ENCODE measurements at regions not wholly inside any gene's neighbourhood (a gene's known extent, or its start where the extent isn't known, plus 50 kb on each side); places are given as distances from the start of the nearest gene placed in this dataset.
"Not testable (repeated sequence)": the region's sequence is repeated elsewhere in the genome, so short reads cannot be mapped to it uniquely, and the experiment has no call there.

DNA sequence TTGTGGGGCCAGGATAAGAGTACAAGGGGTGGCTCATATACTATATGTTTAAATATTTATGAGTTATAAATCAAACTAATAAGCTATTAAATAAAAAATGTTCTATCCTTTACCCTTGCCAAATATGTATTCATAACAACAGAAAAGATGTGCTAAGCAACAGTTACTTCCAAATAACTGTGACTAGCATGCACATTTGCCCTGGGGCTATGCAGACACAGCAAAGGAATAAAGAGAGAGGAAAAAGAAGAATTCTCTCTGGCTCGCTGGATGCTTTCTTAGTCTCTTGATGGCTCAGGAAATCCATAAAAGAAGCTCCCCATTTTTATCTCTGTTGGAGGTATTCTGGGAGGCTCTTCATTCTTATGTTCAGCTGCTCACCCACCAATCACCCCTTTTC lies 182.4 kb upstream of the ATP10B start:
- no peak for DNase-seq (ENCODE audit: low read depth)

- DNase-seq (ENCODE audit: low read depth): no peak
These were observed 178.2 kb upstream of the ATP10B start for GRCh38 chr5:161030229-161030628.

- DNase-seq (ENCODE audit: low read depth): no peak
These were observed 175.8 kb upstream of the ATP10B start for GRCh38 chr5:161027763-161028162.

- DNase-seq (ENCODE audit: low read depth): no peak
These were observed 171.5 kb upstream of the ATP10B start for GRCh38 chr5:161023551-161023950.

DNA sequence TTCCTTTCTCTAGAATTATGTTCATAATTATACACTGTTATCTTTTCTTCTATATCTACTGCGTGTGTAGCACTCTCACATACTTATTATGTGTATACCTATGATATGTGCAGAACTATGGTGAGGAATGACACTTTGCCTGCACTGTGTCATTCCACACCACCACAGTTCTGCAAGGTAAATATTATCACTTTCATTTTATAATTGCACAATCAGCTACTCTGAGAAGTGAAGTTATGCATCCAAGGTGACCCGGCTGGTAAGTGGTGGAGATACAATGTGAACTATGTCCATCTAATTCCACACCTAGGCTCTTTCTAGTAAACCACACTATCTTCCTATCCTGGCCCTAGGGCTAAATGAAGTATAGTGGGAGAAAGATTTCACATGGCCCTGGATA lies 170.1 kb upstream of the ATP10B start:
- no peak for DNase-seq (ENCODE audit: low read depth)

DNA sequence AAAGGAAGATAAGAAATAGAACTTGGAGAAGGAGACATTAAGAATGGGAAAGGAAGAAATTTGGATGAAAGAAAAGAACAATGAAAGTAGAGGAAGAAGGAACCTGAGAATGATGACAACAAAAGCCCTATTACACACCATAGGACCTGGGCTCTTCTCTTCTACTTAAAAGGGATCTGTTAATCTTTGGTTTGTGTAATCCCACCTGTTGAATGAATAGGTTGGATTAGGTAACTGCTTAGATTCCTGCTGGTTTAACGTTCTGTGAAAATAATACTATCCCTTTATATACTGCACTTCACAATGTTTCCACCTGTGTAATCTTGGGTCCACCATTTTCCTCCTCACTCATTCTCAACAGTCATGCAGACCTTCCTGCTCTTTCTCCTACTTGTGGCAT lies 157.8 kb upstream of the ATP10B start:
- DNase-seq (ENCODE audit: low read depth): no peak

DNA sequence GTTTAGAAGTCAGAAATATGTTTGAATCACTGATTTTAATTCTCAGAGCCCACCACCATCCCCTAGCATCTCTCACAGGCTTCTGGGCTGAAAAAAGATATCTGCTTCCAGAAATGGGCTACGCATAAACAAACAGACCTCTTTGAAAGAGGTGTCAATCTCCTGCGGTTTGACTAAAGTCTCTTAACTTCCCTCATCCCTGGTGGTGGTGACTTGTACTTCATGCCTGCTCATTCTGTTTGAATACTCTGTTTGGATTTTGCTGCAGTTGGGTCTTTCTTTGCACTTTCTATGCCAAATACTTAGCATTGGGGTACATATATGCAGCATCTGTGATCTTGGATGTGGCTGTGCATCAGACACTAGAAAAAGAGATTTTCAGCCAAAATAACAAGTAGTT lies 157.2 kb upstream of the ATP10B start:
- DNase-seq (ENCODE audit: low read depth): no peak

DNA sequence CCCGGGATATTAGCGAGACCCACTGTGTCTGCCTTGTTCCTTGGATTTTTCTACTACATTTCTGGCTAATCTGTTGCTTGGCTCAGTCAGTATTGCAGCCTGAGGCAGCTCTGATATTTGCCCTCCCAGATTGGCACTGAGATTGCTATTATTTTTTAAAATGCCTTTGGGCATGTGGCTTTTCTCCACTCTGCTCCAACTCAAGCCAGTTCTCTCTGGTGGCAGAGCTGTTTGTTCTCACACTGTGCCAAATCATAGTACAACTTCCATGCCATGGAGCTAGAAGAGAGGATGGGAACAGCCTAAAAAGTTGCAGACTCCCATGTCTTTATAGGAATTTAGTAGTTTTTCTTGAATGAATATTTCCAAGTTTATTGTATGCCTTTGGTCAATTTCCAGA lies 155.9 kb upstream of the ATP10B start:
- DNase-seq (ENCODE audit: low read depth): no peak

GRCh38 chr5:161002571-161003074 lies 150.6 kb upstream of the ATP10B start:
- no peak for DNase-seq (ENCODE audit: low read depth)

DNA sequence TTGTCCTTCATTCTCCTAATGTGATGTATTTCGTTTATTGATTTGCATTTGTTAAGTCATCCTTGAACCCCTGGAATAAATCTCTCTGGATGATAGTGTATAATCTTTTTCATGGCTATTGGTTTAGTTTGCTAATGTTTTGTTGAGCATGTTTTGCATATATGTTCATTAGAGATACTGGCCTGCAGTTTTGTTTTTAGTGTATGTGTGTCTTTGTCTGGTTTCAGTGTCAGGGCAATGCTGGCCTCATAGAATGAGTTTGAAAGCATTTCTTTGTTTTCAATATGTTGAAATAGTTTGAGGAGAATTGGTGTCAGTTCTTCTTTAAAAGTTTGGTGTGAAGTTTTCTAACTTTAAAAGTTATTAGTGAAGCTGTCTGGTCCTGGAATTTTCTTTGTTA lies 149.6 kb upstream of the ATP10B start:
- no peak for DNase-seq (ENCODE audit: low read depth)

DNA sequence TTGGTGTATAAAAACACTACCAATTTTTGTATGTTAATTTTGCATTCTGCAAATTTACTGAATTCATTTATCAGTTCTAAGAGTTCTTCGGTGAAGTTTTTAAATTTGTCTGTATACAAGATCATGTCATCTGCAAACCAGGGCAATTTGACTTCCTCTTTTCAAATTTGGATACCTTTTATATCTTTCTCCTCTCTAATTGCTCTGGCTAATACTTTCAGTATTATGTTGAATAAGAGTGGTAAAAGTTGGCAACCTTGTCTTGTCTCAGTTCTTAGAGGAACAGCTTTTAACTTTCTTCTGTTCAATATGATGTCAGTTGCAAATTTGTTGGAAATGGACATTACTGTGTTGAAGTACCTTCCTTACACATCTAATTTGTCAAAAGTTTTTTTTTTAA lies 149.1 kb upstream of the ATP10B start:
- not testable (repeated sequence) for DNase-seq (ENCODE audit: low read depth)

DNA sequence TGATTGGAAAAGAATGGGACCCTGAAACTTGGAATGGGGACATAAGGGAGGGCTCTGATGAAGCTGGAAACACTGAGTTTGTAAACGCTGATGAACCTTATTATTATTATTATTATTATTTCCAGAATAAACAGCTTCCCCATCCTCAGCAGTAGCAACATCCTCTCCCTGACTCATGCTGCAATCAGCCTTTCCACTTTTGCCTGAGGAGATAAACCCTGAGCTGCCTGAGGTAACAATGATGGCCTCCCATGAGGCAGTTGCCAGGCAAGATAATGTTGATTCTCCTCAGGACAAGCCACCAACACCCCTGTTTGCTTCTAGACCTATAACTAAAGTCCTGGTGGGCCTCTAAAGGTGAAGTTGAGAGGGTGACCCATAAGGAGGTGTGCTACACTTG lies 139.2 kb upstream of the ATP10B start:
- DNase-seq (ENCODE audit: low read depth): no peak

- DNase-seq (ENCODE audit: low read depth): no peak
These were observed 127.4 kb upstream of the ATP10B start for GRCh38 chr5:160979385-160979784.

GRCh38 chr5:160978944-160979343 lies 126.9 kb upstream of the ATP10B start:
- no peak for DNase-seq (ENCODE audit: low read depth)

GRCh38 chr5:160976181-160976580 lies 124.2 kb upstream of the ATP10B start:
- no peak for DNase-seq (ENCODE audit: low read depth)

DNA sequence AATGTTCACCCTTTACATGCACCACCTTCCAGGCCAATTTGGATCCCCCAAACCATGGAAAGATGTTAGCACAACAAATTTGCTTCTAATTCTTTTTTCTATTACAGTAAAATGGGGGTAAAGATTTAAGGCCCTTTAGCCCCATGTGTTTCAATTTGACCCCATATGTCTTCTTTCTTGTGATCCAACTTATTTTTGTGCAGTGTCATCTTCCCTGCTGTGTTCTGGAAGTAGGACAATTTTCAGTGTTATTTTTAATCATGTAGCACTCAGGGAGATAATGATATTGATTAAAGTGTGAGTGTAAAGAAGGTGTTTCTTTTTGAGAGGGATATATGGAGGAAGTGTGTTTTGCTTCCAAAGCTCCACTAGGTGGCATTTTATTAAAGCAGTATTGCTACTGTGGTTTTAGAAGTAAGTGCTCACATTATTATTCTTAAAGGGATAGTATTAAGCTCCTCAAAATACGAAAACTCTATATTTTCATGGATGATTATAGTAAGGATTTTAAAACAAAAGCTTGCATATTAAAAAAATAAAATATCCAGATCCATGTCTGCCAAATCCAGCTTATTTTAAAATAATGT lies 118.7 kb upstream of the ATP10B start:
- no peak for DNase-seq (ENCODE audit: low read depth)

DNA sequence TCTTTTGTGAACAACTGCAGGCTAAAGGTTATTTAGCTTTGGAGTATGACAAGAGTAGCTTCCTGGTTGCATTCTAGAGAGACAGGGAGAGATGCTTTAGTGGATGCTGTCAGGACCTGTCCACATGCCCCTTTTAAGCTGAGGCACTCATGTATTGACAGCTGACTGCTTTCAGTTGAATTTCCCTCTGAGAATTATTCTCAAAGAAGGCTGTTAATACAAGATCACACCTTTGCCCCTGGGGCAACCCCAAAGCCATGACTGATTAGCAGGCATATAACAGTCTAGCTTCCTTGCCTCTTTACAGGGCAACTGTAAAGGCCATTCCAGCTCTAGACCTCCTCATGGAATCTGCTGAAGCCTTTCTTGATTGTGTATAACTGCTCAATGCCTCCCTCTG lies 117.6 kb upstream of the ATP10B start:
- no peak for DNase-seq (ENCODE audit: low read depth)

GRCh38 chr5:160968480-160968879 lies 116.5 kb upstream of the ATP10B start:
- DNase-seq (ENCODE audit: low read depth): no peak

GRCh38 chr5:160966921-160967320 lies 114.9 kb upstream of the ATP10B start:
- no peak for DNase-seq (ENCODE audit: low read depth)

- no peak for DNase-seq (ENCODE audit: low read depth)
These were observed 109.8 kb upstream of the ATP10B start for GRCh38 chr5:160961761-160962160.

- DNase-seq (ENCODE audit: low read depth): no peak
These were observed 109.0 kb upstream of the ATP10B start for GRCh38 chr5:160961038-160961437.

DNA sequence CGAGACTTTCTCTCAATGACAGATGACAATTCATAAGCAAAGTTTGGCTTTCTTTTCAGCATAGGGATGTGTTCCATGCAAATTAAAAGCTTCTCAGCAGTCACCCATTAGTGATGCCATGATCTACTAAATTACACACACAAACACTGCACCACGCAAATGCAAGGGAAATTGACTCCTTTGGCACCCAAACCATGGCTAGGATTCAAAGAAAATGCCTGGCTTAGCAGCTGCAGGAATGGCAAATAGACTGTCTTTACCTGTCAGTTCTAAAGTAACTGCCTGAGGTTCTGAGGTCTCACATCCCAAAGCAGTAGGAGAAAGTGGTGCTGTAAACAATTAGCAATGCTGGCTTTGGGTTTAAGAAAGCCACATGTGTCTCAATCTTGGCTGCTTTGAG lies 108.6 kb upstream of the ATP10B start:
- no peak for DNase-seq (ENCODE audit: low read depth)

DNA sequence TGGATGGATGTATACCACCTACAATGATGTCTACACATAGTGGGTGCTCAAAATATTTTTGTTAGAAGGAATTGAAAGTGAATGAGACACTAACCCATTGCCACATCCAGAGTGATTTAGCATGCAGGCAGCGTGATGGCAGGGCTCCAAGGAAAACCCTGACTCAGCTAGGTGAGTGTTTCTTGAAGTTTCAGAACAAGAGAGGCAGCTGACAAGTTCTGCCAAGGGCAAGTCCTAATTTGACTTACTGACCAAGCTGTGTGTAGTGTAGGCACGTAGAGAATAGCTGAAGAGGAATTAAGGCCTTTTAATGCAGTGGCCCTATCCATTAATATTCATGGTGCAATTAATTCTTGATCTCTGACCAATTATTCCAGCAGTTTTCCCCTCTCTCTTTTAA lies 107.8 kb upstream of the ATP10B start:
- no peak for DNase-seq (ENCODE audit: low read depth)

DNA sequence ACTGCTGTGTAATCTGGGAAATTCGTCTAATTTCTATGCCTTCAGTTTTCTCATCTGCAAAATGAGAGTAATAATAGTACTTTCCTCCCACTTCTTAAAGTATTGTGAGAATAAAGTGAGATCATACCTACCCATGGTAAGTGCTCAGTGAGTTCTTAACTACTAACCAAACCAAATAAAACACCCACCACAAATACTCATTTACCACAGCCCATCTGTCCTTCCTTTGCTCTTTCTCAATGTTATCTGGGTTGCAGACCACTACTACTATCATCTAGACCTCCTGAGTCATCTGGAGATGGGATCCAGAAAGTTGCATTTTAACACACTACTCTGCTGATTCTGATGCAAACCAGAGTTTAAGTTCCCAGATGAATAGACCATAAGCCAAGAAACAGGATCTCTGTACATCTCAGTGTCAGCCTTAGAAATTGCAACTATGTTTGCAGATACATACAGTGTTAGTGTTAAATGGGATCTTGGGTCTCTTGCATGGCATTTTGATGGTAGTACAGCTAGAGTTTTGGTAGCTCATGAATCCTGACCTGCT lies 105.4 kb upstream of the ATP10B start:
- DNase-seq (ENCODE audit: low read depth): no peak
